ENCODE measurements at regions not wholly inside any gene's neighbourhood (a gene's known extent, or its start where the extent isn't known, plus 50 kb on each side); places are given as distances from the start of the nearest gene placed in this dataset.

DNA sequence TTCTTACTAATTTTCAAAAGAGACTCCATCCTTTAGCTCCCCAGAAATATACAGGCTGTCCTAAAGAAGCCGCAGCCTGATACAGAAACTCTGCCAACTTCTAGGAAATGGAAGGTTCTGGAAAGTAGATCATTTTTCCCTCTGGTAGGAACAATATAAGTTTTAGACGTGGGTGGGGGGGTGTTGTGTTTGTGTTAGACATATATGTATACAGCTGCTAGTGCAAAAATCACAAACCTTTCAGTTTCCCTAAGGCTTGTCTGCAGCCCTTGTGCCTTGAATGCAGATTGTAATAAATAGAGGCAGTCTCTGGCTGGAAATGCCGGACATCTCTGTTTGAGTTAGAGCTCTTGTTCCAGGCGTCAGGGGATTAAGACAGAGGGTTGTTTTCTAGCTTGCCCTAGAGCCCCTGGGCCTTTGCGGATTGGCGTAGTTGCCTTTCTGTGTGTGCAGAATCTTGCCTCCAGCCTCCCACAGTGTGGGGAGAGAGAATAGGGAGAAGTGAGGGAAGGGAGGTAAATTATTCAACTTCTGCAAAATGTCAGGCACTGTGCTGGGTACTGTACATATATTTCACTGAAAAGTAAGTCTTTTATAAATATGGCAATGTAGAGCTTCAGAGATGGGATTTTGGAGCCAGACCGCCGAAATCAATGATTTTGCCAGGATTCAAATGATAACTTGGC lies 269.7 kb downstream of the PRL start:
- TF ChIP-seq, protein P1, sequence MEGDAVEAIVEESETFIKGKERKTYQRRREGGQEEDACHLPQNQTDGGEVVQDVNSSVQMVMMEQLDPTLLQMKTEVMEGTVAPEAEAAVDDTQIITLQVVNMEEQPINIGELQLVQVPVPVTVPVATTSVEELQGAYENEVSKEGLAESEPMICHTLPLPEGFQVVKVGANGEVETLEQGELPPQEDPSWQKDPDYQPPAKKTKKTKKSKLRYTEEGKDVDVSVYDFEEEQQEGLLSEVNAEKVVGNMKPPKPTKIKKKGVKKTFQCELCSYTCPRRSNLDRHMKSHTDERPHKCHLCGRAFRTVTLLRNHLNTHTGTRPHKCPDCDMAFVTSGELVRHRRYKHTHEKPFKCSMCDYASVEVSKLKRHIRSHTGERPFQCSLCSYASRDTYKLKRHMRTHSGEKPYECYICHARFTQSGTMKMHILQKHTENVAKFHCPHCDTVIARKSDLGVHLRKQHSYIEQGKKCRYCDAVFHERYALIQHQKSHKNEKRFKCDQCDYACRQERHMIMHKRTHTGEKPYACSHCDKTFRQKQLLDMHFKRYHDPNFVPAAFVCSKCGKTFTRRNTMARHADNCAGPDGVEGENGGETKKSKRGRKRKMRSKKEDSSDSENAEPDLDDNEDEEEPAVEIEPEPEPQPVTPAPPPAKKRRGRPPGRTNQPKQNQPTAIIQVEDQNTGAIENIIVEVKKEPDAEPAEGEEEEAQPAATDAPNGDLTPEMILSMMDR (conservative IDR thresholded peaks at IDR 0.05; ENCODE audit: low read length): no peak
- TF ChIP-seq EZH2phosphoT487 (IDR thresholded peaks at IDR 0.05; ENCODE audit: borderline replicate concordance): no peak

Measured in Loucy (cell line).